HL-60 (cell line): ENCODE measurements at regions not wholly inside any gene's neighbourhood (a gene's known extent, or its start where the extent isn't known, plus 50 kb on each side); places are given as distances from the start of the nearest gene placed in this dataset.

ENCODE experiments used
- DNase-seq, 2 experiments: peaks; one replicate each; pipeline ENCODE4 v3.0.0-alpha.2; 2010 to 2020; ENCODE audit warnings: low read depth in 1 of 2, low spot score in 1 of 2
- H3K27ac ChIP-seq: fragments of 250-450 bp; sonication (Bioruptor Pico); replicated peaks from 2 replicates; pipeline ENCODE4 v1.5.1; 2020; ENCODE audit warnings: mild to moderate bottlenecking, moderate library complexity
- H3K27me3 ChIP-seq: fragments of 250-450 bp; sonication (Bioruptor Pico); 2 replicates; pipeline ENCODE4 v1.5.1; 2021; ENCODE audit warnings: mild to moderate bottlenecking, moderate library complexity; ENCODE audit not compliant: insufficient read depth, poor library complexity, severe bottlenecking
- H3K4me3 ChIP-seq: replicated peaks from 2 replicates; pipeline ENCODE4 v1.5.1; 2011; ENCODE audit warnings: mild to moderate bottlenecking, control low read depth, low read length; ENCODE audit not compliant: insufficient read depth
- CTCF ChIP-seq: IDR thresholded peaks from one replicate; pipeline ENCODE4 v1.5.1; 2011; ENCODE audit warnings: low read length, control low read depth, inconsistent platforms; ENCODE audit not compliant: insufficient read depth
- GABPA ChIP-seq: IDR thresholded peaks from 2 replicates; pipeline ENCODE4 v1.6.1; 2012; ENCODE audit warnings: low read depth
- POLR2AphosphoS5 ChIP-seq: IDR thresholded peaks from 2 replicates; pipeline ENCODE4 v1.6.1; 2012; ENCODE audit warnings: low read depth
- REST ChIP-seq: IDR thresholded peaks from 2 replicates; pipeline ENCODE4 v1.6.1; 2012; ENCODE audit warnings: low read depth; ENCODE audit not compliant: insufficient replicate concordance
- SPI1 ChIP-seq: IDR thresholded peaks from 2 replicates; pipeline ENCODE4 v1.6.1; 2012; ENCODE audit warnings: low read depth, mild to moderate bottlenecking, borderline replicate concordance

- no peak for DNase-seq
- H3K27ac ChIP-seq: no peak overlapping the region
- no peaks in the 10 kb centered on the region for H3K27me3 ChIP-seq
- no peak overlapping the region for H3K4me3 ChIP-seq
- TF ChIP-seq SPI1 (no peak), CTCF (no peak), REST (no peak), POLR2AphosphoS5 (no peak), GABPA (no peak)
Observed at GRCh38 chr12:47410383-47410782, 295.4 kb downstream of the RPAP3 start.

- Histone ChIP-seq H3K27ac (no peak overlapping the region), H3K27me3 (no peaks in the 10 kb centered on the region), H3K4me3 (no peak overlapping the region)
- TF ChIP-seq GABPA: no peak
- TF ChIP-seq SPI1: no peak
- TF ChIP-seq CTCF: no peak
- TF ChIP-seq POLR2AphosphoS5: no peak
- no peak for TF ChIP-seq REST
- no peak for DNase-seq
Observed at GRCh38 chr12:47409310-47409987, 296.4 kb downstream of the RPAP3 start.

GRCh38 chr12:47408171-47408871, 297.5 kb downstream of the RPAP3 start:
- TF ChIP-seq POLR2AphosphoS5 (no peak), SPI1 (peak; percentile 76; the same call in 1 of the 2 replicates), REST (no peak), CTCF (peak; percentile 37)
- DNase-seq: peak in 1 of 2 experiments; percentile 35
- Histone ChIP-seq H3K27me3 (no peaks in the 10 kb centered on the region), H3K4me3 (no peak overlapping the region), H3K27ac (no peak overlapping the region)
